ENCODE measurements at regions not wholly inside any gene's neighbourhood (a gene's known extent, or its start where the extent isn't known, plus 50 kb on each side); places are given as distances from the start of the nearest gene placed in this dataset.
"Not testable (repeated sequence)": the region's sequence is repeated elsewhere in the genome, so short reads cannot be mapped to it uniquely, and the experiment has no call there.

DNA sequence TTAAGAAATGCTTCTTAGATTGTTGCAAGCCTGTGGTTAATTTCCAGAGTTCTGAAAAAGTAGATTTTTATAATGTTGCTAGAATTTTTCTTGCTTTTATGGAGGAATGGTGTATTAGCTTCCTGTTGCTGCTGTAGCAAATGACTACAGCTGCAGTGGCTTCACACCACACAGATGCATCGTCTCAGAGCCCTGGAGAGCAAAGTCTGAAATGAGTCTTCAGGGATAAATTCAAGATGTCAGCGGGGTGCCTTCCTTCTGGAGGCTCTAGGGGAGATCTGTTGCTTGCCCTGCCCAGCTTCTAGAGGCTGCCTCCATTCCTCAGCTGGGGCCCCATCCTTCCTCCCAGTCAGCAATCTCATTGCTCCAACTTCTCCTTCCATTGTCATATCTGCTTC, 187.8 kb downstream of the ZNF516 start:
- no peak for DNase-seq (ENCODE audit: low spot score)

DNA sequence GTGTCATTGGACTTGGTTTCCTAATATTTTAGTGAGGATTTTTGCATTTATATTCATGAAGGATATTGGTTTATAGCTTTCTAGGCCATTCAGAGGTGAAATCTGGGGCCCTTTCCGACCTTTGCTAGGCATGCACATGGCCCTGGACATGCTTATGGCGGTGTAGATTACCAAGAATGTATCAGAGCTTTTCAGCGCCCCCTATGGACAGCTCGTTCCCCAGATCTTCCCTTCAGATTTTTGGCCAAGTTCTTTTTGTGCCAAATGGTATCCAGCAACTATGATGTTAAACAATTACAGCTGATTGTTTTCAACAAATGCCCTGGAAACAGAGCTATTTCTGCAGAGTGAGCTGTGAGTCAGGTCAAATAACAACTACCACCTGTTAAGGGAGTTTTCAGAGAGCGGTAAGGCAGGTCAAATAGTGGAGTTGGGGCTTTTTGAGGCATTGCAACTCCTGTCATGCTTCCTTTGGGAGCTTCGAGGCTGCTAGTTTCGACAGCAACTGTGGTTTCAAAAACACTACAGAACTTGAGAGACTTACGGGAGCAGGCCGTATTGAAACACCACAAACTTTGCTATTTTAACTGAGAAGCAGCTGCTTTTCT, 188.3 kb downstream of the ZNF516 start:
- DNase-seq (ENCODE audit: low spot score): no peak

DNA sequence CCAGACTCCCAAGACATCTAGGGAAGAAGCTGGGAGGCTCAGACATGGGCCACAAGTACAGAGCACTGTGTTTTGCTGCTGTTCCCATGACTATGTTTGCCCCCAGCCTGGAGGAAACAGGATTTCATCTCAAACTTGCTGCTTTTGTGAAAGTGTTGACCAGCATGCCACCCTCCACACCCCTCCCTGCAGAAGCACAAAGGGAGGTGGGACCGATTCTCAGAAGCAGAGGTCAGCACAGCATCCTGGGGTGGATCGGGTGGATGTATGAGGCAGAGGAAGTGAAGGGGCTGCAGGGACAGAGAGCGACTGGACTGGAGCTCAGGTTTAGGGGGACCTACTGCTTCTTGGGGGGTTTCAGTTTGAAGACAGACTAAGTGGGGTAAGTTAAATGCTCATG, 209.2 kb downstream of the ZNF516 start:
- no peak for DNase-seq (ENCODE audit: low spot score)

DNA sequence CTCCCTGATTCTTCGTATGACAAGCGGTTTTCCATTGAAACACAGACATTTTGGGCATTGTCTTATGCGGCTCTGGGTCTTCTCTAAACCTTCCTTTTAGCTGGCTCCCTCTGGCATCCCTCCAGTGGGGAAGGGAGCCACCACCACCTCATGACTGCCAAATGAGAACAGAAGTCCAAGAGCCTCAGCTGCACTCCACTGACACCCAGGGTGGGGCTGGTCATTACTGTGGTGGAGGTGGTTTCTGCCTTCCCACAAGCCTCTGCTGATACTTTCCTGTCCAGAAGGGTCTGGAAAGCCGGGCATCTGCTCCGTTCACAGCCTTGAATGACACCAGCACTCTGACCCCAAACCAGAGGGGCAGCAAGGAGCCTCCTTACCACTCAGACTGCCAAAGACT, 213.5 kb downstream of the ZNF516 start:
- DNase-seq (ENCODE audit: low spot score): no peak

DNA sequence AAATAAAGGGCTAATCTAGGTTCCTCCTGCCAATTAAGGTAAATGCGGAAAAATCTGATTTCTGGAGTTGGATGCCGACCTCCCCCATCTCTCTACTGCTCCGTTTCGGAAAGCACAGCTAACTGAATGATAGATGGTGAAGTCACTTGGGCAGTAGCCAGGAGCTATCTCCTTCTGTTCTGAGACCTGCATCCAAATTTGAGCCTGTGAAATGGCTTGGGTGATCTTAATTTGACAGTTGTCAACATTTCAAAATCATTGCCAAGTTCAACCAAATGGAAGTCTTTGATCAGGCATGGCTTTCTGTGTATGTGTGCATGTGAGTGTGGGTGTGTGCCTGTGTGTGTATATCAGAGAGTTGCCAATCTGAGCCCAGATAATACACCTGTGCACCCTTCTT, 217.2 kb downstream of the ZNF516 start:
- no peak for DNase-seq (ENCODE audit: low spot score)

DNA sequence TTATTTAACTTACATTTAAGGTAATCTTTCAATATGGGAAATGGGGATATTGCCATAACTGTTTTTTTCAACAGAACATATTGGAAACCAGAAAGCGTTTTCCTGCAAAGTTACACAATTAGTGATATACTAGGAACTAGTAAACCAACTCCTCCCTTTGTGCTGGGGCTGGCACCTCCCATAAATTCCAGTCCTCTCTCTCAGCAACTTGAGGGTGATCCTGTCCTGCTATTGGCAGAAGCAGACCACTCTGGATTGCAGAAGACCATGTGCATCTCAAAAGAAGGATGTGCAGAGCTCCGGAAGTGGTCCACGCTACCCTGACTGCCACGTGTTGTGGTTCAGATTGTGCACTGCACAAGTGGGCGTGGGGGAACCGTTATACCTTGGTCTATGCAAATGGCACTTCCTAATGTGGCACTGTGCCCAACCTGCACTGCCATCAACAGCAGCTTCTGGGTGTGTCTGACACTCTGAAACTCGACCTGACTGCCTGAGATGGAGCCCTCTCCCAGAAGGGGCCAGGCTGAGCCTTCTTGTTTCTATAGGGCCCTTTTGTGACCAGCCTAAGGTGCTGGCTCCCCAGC, 219.2 kb downstream of the ZNF516 start:
- no peak for DNase-seq (ENCODE audit: low spot score)

DNA sequence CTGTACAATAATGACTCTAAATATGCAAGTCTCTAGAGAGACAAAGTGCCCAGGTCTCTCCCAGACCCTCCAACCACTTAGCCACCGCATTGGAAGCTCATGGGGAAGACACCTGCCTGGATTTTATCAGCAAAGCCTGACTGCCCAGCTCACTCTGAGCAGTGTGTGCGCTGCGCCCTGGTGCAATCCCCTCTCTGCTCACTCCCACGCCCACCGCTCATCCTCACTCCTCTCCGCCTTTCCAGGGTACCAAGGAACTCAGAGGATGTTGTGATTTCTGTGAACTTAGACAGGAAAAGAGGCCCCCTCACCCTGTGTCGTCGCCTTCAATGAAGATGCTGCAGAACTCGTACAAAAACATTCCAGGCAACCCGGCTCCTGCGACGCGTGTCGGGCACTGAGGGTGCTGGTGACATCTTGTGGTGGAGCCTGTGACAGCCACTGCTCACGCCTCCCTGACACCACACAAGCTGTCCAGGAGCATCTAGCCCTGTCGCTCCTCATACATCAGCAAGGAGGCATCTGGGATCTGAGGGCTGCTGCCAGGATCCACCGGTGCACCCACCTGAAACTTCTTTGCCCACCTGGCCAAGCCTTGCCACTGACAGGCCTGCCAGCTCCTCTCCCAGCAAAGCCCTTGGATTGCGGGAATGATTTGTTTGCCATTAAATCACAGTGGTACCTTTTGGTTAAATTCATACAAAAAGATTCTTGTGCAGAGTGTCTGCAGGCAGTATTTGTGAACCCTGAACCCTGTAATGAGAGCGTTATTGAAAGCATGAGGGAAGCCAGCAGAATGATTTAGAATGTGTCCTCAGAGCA, 220.4 kb downstream of the ZNF516 start:
- peak; percentile 80 for DNase-seq (ENCODE audit: low spot score)

DNA sequence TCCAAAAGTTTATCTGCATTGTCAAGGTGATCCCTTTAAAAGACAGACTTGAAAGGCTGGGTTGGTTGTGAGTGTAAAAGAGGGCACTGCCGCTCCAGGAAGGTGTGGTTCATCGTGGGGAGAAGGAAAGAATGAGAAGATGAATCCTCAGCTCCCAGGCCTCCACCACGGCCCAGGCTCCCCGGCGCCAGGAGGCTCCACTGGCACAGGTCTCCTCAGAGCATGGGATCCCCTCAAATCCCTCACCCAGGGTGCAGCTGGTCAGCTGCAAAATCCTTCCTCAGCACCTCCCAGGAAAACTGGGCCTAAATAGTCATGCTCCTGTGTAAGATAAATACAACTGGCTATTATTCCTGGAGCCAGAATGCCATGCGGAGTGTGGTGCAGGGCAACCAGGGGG, 221.1 kb downstream of the ZNF516 start:
- no peak for DNase-seq (ENCODE audit: low spot score)

DNA sequence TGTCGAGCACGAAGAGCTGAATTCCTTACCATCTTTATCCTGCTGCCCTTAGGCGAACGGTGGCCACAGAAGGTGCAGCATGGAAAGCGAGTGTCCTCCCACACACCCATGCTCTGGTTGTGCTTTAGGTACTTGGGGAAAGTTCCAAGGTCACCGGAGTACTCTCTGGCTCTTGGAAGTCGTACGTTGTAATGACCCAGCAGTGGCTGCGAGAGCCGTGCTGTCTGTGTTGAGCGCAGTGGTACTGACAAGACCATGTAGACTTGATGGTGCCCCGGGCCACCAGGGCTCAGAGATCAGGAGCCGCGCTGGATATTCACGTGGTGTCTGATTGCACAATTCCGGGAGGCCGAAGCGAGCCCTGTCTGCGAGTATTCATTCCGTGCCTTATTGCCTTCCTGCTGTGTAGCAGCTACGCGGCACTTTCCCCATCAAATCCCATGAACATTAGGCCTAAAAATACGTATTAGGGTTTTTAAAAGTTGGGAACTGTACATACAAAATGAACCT, 222.0 kb downstream of the ZNF516 start:
- DNase-seq (ENCODE audit: low spot score): no peak

DNA sequence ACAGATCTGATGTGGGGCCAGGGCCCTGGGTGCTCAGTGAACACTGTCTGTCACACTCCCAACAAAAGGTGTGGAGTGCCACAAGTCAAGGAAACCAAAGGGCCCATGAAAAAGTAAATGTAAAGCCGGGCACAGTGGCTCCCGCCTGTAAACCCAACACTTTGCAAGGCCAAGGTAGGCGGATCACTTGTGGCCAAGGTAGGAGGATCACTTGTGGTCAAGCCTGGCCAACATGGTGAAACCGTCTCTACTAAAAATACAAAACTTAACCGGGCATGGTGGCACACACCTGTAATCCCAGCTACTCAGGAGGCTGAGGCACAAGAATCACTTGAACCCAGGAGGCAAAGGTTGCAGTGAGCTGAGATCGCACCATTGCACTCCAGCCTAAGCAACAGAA, 227.6 kb downstream of the ZNF516 start:
- not testable (repeated sequence) for DNase-seq (ENCODE audit: low spot score)

DNA sequence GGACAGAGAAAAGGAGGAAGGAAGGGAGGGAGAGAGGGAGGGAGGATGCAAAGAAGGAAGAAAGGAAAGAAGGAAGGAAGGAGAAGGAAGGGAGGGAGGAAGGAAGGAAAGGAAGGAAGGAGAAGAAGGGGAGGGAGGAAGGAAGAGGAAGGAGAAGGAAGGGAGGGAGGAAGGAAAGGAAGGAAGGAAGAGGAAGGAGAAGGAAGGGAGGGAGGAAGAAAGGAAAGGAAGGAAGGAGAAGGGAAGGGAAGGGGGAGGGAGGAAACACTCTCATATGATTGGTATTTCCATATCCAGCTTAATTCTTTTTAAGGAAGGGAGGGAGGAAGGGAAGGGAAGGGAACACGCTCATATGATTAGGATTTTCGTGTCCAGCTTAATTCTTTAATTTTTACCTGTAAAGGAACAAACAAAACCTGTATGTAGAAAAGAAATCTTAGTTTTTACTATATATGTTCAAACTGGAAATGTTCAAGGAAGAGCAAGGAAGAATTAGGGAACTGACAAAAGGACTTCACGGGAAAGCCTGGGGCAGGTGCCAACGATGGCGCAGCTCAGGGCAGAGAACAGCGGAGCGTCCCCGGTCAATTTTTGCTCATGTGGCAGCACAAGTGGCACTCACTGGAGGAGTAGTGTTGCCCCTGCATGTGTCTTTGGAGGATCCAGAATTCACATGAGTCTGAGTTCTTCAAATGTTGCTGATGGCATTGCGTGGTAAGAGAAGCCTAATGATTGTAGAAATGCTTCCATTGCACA, 228.6 kb downstream of the ZNF516 start:
- no peak for DNase-seq (ENCODE audit: low spot score)

DNA sequence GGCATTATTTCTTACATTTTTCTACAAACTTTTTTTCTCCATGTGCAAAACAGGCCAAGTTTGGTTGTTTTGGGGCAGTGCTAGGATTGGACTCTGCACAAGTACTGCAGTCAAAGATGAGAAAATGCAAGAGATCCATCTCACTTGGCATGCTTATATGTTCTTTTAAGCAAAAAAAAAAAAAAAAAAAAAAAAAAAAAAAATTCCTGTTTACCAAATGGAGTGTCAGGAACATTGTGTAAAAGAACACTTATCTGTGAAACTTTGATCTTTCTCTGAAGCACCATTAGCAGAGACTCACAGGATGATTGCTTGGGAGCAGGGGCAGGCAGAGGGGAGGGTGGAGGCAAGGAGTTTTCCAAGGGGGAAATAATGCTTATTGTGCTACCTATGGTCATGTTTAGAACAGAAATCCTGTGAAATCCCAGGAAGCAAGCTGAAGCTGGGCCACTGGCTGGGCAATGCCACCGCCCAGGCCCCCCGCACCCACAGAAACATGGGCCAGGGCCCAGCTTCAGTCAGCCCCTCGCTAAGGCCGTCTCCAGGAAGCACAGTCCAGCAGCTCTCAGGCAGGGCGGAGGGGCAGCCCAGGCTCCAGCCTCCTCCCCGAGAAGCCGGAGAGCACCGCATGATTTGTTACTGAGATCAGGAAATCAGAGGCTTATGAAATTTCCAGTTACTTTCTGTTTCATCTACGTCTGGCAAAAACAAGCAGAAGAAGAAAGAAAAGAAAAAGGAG, 229.4 kb downstream of the ZNF516 start:
- no peak for DNase-seq (ENCODE audit: low spot score)

DNA sequence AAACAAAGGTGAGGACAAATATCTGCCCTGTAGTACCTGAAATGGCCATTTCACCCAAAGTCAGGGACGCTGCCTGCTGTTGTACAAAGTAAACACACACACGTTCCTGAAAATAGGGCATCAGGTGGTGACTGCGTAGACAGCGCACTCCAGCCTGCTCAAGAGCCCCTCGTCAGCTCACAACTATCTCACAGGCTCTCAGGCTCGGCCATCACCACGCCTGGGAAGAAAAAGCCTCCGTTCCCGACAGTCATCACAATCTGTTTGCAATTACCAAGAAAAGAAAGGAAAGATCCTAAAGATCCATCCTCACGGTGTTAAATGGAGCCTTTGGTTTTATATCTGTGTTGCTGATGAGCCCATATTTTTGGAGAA, 230.2 kb downstream of the ZNF516 start:
- DNase-seq (ENCODE audit: low spot score): no peak

DNA sequence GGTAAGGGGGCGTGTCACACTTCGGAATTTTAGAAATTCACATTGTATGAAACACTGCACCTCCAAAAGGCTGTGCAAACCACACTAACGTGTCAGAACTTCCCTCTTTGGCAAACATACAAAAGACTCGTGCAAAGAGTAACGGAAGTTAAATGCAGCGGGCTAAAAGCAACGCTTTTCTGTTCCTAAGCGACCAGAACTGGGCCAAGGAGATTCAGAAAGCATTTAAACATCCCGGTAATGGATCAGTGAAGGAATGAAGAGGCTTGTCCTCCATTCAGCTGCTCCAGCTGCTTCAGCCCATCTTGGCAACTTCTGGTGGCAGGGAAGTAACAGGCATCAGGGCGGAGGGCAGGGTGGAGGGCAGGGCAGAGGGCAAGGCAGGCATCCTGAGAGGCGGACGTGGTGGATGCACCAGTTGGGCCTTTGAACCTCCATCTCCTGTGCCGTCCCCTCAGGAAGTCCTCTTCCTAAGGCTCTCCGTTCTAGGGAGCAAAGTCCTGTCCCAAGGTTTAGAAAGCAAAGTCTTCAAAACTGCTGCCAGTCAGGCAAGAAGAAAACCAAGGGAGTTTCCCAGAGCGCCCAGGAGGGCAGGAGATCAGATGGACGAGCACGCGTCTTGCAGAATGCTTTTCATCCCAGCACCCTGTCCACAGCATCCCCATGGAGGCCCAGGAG, 230.7 kb downstream of the ZNF516 start:
- DNase-seq (ENCODE audit: low spot score): no peak

DNA sequence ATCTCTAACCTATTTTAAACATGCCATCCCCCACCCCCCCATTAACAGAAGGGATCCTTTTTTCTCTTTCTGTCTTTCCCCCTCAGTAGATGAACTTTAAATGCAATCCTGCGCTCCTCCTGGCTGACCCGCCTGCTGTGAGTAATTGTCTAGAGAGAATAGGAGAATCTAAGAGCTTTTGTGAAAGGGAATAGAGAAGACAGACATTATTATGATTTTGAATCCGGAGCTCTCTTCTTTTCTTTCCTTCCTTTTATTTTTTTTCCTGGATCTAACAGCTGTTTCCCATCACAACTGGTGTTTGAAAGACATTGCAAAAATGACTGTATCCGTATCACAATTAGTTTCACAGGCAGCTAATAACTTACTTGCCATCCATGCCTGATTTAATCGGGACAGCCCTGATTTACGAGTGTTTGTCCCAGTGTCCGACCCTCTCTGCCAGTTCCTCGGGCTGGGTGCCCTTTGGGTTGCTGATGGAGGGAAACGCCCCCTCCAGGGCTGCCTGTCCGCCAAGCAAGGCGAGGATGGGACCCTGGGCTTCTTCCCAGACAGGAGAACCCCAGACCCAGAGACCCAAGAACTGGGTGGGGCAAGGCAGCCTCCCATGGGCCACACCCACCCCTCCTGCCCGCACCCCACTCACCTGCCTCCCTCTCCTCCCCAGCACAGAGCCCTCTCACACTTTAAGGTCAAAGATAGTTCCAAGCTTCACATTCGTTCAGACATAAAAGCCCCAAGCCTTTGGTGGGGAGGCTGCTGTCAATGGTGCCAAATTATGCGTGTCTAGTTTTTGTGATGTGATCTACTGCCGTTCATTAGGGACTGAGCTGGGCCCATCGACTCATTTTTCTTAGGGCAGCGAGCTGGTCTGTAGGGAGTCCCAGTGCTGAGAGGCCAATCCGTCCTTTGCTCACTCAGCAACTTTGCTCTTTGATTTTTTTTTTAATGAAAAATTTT, 231.7 kb downstream of the ZNF516 start:
- no peak for DNase-seq (ENCODE audit: low spot score)

DNA sequence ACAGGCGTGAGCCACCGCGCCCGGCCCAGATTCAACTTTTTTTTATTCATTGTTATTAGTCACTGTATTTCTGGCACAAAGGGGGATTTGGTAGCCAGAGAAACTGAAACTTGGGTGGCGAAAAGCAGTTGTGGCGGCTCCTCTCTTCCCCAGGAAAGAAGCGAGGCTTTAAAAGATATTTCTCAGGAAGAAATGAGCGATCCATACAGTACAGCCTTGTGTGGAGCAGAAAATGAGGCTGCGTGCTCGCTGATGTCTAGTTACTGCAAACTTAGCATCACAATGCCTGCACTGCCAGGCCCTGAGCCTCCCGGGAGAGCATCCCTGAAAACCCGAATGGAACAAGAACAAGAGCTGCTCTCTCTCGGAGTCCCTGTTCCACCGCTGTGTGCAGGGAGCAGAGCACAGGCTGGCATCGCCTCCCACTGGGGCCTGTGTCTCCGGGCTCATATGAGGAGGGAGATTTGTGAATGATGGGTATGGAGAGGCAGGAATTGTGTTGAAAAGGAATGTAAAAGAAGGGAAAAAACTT, 234.0 kb downstream of the ZNF516 start:
- peak; percentile 62 for DNase-seq (ENCODE audit: low spot score)

DNA sequence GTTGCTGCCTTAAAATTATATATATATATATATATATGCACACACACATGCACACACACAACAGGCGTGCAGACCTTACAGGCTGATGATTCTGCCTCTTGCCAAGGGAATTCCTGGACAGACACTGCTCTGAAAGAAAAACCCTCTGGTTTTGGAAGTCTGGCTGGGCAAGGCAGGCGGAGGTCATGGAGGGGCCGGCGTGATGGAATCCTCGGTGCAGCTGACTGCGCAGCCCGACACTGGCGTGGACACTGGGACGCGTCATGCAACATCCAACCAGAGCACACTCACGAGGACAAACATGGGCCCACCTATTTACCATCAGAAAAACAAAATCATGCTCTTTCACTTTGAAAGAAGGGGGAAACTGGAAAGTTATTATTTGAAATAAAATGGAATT, 235.3 kb downstream of the ZNF516 start:
- DNase-seq (ENCODE audit: low spot score): no peak

DNA sequence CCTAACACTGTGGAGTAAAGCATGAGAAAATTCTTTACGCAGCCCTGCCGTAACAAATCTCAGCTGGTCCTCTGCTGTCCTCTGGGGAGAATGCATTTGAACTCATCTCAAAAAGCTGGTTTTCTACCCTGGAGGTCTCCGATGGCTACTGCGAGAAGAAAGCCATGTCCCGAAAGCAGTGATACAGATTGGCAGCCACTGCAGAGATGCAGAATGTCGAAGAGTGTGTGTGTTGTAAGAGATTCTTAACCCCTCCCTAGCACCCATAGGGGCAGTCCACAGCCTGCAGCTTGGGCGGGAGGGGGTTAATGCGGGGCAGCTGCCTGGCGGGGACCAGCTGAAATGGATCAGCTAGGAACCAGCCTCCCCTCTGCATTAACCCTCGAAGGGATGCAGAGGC, 235.9 kb downstream of the ZNF516 start:
- DNase-seq (ENCODE audit: low spot score): no peak

DNA sequence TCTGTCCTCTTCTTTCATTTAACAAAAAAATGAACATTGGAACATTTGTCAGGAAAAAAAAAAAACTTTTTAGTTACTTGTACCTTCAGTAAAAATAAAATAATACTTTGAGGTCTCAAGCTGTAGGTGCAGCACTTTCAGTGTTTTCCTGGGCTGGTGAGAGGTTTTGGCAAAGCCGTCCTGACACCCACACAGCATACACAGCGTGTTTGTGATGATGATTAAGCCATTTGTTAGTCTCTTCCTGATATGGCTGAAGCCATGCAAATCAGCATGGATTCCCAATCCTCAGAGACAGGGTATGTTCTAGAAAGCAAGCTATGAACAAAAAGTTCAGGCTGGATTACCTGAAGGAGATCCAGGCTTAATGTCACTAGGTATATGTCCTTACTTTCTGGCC, 236.8 kb downstream of the ZNF516 start:
- peak; percentile 62 for DNase-seq (ENCODE audit: low spot score)

All from Ammon's horn (tissue), 1 donor.